T-helper 2 cell treated with Interferon-gamma antibody and Interleukin-4, amounts not matched to agents 5 μg/mL and 100 μg/mL, for 36 hours (primary cell): ENCODE measurements at regions not wholly inside any gene's neighbourhood (a gene's known extent, or its start where the extent isn't known, plus 50 kb on each side); places are given as distances from the start of the nearest gene placed in this dataset.

Source experiments
- DNase-seq: peaks from one replicate; pipeline ENCODE4 v3.0.0; 2021; ENCODE audit warnings: low spot score
- H3K27ac Mint-ChIP-seq: one replicate; pipeline ENCODE4 v1.8.0; 2021; ENCODE audit warnings: mild to moderate bottlenecking, mixed read lengths
- H3K27me3 Mint-ChIP-seq: one replicate; pipeline ENCODE4 v1.8.0; 2021; ENCODE audit warnings: low read depth, mixed read lengths
- H3K36me3 Mint-ChIP-seq: one replicate; pipeline ENCODE4 v1.8.0; 2021; ENCODE audit warnings: low read depth, mixed read lengths
- H3K4me1 Mint-ChIP-seq: one replicate; pipeline ENCODE4 v1.8.0; 2021; ENCODE audit warnings: low read depth, mixed read lengths
- H3K4me3 Mint-ChIP-seq: one replicate; pipeline ENCODE4 v1.8.0; 2022; ENCODE audit warnings: mild to moderate bottlenecking, moderate library complexity, mixed read lengths
- H3K9me3 Mint-ChIP-seq: one replicate; pipeline ENCODE4 v1.8.0; 2021; ENCODE audit warnings: mixed read lengths

DNA sequence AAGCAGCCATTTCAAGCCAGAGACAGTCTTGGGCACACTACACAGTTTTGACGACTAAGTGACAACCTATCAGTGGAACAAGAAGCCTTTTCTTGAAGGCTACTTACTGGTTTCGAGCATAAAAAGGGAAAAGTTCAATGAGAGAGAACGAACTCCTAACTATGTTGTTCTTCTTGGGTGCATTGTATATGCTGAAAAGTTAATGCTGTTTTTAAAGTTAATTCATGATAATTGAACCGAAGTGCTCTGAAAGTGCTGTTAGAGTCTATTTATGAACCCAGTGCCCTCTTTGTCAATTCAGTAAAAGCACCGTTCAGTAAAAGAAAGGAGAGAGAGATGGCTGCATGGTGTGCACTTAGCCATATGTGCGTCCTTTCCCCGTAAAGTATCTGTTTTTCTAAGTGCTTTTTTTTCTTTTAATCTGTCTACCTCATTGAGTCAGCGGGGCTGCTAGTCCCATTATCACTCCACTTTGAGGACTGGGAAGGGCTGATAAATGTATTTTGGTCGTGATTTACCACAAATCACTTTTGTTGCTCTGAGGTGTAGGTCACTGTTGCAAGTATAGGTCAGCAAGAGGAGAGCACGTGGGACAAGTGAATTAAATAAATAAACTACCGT is 380.7 kb upstream of the GOLIM4 start:
- Mint-ChIP-seq H3K4me3 (no peak overlapping the region), H3K36me3 (no peaks in the 10 kb centered on the region), H3K27ac (no peak overlapping the region), H3K27me3 (no peaks in the 10 kb centered on the region), H3K4me1 (no peaks in the 10 kb centered on the region), H3K9me3 (no peaks in the 10 kb centered on the region)
- no peak for DNase-seq

DNA sequence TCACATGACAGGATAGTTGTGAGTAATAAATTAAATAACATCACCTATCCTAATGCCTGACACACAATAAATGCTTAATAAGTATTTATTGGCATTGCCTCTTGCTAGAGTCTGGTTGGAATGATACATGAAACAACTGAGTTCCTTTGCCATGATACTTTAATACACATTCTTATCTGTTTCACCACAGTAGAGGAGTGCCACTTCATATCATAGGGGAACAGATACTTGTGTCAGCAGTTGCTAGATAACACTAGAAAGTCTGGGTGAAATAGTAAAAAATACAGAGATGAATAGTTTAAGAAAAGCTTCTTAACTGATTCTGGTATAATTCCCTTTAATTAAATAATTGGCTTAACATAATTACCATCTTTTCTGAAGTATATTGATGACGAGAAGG is 380.0 kb upstream of the GOLIM4 start:
- no peaks in the 10 kb centered on the region for H3K36me3 Mint-ChIP-seq
- no peak for DNase-seq
- no peaks in the 10 kb centered on the region for H3K27me3 Mint-ChIP-seq
- no peaks in the 10 kb centered on the region for H3K4me1 Mint-ChIP-seq
- H3K4me3 Mint-ChIP-seq: no peak overlapping the region
- H3K9me3 Mint-ChIP-seq: no peaks in the 10 kb centered on the region
- H3K27ac Mint-ChIP-seq: no peak overlapping the region

DNA sequence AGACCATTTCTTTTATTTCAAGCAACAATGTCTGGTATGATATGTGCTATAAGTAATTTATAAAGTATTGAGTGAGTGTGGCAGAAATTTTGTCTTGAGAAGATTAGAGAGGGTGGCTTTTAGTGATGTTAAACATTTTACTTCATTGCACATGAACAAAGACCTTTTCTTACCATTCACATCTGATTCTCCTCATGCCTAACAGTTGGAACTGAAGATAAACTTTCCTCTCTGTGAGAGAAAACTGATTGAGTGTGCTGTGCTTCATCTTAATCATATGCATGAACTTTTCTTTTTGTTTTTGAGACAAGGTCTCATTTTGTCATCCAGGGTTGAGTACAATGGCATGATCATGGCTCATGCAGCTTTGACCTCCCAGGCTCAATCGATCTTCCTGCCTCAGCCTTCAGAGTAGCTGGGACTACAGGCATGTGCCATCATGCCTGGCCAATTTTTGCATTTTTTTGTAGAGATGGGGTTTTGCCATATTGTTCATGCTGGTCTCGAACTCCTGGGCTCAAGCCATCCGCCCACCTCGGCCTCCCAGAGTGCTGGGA is 377.7 kb upstream of the GOLIM4 start:
- Mint-ChIP-seq H3K27me3 (no peaks in the 10 kb centered on the region), H3K9me3 (no peaks in the 10 kb centered on the region), H3K4me1 (no peaks in the 10 kb centered on the region), H3K36me3 (no peaks in the 10 kb centered on the region), H3K27ac (no peak overlapping the region), H3K4me3 (no peak overlapping the region)
- no peak for DNase-seq

DNA sequence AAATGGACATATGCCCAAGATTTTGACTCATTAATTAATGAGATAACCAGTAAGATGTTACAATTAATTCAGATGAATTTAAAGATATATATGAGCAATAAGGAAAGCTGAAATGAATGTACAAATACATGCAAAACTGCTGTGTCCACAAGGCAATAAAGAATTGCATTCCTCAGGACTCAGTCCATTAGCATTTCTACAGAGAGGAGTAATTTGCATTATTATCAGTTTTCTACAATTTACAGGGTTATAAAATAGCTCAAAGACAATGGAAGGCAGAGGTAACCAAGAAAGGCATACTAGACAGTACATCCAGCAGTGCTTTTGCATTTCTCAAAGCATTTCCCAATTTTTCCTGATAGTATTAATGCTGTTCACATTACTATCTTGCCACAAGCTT is 377.1 kb upstream of the GOLIM4 start:
- Mint-ChIP-seq H3K27ac (no peak overlapping the region), H3K4me1 (no peaks in the 10 kb centered on the region), H3K36me3 (no peaks in the 10 kb centered on the region), H3K4me3 (no peak overlapping the region), H3K27me3 (no peaks in the 10 kb centered on the region), H3K9me3 (no peaks in the 10 kb centered on the region)
- DNase-seq: no peak

DNA sequence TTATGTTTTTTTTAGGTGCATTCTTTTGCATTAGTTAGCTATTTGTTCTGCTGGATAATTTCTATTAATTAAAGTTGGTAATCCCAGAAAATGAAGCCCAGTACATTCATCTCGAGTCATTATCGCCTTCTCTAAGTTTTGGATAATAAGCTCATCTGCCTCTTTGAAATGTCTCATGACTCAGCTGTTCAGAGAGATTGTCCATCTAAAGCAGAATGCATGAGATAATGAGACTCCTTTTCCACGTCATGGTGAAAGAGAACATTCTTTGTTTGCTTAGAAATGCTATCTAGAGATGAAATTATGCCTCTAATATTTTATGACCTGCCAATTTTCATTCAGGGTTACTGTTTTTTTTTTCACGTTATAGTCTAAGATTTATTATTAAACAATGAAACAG is 374.7 kb upstream of the GOLIM4 start:
- Mint-ChIP-seq H3K9me3 (no peaks in the 10 kb centered on the region), H3K4me1 (no peaks in the 10 kb centered on the region), H3K27me3 (no peaks in the 10 kb centered on the region), H3K4me3 (no peak overlapping the region), H3K36me3 (no peaks in the 10 kb centered on the region), H3K27ac (no peak overlapping the region)
- DNase-seq: no peak

DNA sequence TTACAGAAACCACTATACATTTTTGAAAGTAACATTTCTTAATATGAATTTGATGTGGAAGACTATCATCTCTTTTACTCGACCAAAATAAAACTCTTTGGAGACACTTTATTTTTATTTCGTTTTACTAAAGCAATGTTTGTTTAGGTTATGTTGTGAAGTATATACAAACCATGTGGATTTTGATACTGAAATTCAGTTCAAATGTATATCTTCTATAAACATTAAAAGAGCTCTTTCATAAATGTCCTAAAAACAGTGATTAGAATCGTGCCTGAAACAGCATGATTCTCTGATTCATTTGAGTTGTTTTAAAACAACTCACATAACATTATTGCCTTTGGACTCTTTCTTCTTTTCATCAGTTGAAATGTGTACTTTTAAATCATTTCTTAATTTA is 373.7 kb upstream of the GOLIM4 start:
- DNase-seq: no peak
- no peaks in the 10 kb centered on the region for H3K9me3 Mint-ChIP-seq
- H3K27ac Mint-ChIP-seq: no peak overlapping the region
- no peaks in the 10 kb centered on the region for H3K36me3 Mint-ChIP-seq
- no peak overlapping the region for H3K4me3 Mint-ChIP-seq
- H3K27me3 Mint-ChIP-seq: no peaks in the 10 kb centered on the region
- H3K4me1 Mint-ChIP-seq: no peaks in the 10 kb centered on the region

DNA sequence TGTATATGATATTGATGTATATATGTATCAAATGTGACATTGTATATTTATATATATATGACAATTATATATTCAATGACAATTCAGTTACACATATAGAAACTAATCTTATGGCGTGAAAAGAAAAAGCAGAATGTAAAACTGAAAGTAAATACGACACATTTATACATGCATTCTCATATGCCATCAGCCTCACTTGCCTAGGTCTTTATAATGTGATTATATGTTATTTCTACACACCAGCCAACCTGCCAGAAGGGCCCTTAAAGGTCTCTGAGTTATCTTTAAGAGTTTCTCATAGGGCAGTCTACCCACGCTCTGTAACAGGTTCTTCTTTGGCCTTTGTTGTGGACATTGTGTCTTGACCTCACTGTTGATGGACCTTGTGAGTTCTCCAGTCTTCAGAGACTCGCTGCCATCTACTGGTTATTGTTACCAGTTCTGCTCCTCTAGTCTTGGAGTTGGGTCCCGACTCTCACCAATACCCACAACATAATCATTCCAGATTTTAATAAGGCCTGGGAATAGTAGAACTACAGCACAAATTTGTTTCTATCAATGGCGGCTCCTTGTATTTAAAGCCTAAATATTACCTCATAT is 371.5 kb upstream of the GOLIM4 start:
- no peak for DNase-seq
- H3K4me1 Mint-ChIP-seq: no peaks in the 10 kb centered on the region
- H3K4me3 Mint-ChIP-seq: no peak overlapping the region
- H3K27me3 Mint-ChIP-seq: no peaks in the 10 kb centered on the region
- H3K9me3 Mint-ChIP-seq: no peaks in the 10 kb centered on the region
- no peaks in the 10 kb centered on the region for H3K36me3 Mint-ChIP-seq
- H3K27ac Mint-ChIP-seq: no peak overlapping the region

DNA sequence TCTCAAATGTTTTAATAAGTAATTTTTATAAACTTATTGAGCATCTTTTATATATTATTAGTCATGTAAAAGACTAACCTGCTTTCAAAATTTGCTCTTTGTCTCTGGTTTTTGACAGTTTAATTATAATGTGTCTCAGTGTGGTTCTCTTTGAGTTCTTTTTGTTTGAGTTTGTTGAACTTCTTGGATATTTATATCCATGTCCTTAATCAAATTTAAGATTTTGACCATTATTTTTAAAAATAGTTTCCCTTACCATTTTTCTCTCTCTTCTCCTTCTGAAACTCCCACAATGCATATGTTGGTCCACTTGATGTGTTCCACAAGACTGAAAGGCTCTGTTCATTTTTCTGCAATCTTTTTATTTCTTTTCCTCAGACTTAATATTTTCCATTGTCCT is 366.1 kb upstream of the GOLIM4 start:
- DNase-seq: no peak
- H3K27ac Mint-ChIP-seq: no peak overlapping the region
- H3K9me3 Mint-ChIP-seq: no peaks in the 10 kb centered on the region
- H3K4me1 Mint-ChIP-seq: no peaks in the 10 kb centered on the region
- H3K4me3 Mint-ChIP-seq: no peak overlapping the region
- no peaks in the 10 kb centered on the region for H3K36me3 Mint-ChIP-seq
- H3K27me3 Mint-ChIP-seq: no peaks in the 10 kb centered on the region

DNA sequence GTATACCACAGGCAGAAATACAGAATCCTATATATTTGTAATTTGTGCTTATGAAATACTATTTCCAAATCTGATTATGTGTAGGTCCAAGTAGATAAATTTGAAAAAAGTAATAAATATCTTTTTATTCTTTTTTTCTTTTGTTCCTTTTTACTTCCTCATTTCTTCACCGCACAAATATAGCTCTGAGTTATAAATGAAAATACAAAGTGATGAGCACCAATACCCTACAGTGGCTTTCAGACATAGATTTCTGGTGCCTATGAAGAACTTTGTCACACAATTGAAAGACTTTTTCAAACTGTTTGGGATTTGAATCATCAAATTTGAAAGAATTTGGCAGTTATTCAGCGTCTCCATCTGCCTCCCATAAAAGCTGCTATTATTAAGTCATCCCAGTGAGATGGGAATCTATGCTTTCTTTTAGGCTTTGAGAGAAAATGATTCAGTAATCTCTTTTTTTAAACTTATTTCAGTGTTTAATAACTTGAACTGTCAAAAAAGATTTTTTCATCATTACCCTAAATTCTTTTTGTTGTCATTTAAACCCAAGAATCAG is 363.6 kb upstream of the GOLIM4 start:
- H3K27ac Mint-ChIP-seq: no peak overlapping the region
- H3K9me3 Mint-ChIP-seq: no peaks in the 10 kb centered on the region
- no peak for DNase-seq
- H3K36me3 Mint-ChIP-seq: no peaks in the 10 kb centered on the region
- H3K4me1 Mint-ChIP-seq: no peaks in the 10 kb centered on the region
- H3K27me3 Mint-ChIP-seq: no peaks in the 10 kb centered on the region
- H3K4me3 Mint-ChIP-seq: no peak overlapping the region

DNA sequence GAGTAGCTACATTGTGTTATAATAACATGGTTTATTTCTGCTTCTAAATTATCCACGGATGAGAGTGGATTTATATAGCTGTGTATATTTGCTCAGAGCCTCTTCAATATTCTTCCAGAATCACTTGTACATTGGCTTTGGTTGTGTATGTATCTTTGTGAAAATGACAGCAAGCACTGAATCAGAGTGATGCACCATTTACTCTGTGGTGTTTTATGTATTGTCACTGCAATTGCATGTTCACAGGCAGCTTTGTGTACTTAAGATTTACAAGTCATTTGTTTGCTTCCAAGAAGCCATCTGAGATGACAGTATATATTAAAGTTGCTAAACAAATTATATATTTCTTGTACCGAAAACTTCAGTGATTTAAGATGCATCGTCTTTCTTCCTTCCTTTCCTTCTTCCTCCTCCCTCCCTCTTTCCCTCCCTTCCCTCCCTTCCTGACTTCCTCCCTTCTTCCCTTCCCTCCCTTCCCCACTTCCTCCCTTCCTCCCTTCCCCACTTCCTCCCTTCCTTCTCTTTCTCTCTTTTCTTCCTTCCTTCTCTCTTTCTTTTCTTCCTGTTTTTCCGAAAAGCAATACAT is 362.3 kb upstream of the GOLIM4 start:
- Mint-ChIP-seq H3K27ac (no peak overlapping the region), H3K27me3 (no peaks in the 10 kb centered on the region), H3K9me3 (no peaks in the 10 kb centered on the region), H3K4me1 (no peaks in the 10 kb centered on the region), H3K4me3 (no peak overlapping the region), H3K36me3 (no peaks in the 10 kb centered on the region)
- no peak for DNase-seq

DNA sequence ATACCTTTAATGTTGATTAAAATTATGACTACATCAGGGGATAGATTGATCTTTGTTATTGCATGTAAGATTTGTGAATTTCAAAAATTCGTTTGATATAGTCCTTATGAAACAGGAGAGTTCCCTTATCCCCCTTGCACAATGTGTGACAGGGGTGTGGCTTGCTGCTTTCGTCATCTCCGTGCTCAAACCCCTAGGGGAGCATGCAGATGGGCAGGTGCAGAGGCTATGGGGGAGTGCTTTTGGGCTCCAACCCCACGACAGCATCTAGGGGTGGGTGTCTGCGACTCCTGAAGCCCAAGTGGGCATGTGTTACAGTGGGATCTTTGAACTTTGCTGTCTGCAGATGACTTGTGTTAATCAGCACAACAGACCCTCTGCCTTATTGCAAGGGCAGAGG is 360.1 kb upstream of the GOLIM4 start:
- Mint-ChIP-seq H3K27ac (no peak overlapping the region), H3K9me3 (no peaks in the 10 kb centered on the region), H3K36me3 (no peaks in the 10 kb centered on the region), H3K4me3 (no peak overlapping the region), H3K4me1 (no peaks in the 10 kb centered on the region), H3K27me3 (no peaks in the 10 kb centered on the region)
- no peak for DNase-seq

DNA sequence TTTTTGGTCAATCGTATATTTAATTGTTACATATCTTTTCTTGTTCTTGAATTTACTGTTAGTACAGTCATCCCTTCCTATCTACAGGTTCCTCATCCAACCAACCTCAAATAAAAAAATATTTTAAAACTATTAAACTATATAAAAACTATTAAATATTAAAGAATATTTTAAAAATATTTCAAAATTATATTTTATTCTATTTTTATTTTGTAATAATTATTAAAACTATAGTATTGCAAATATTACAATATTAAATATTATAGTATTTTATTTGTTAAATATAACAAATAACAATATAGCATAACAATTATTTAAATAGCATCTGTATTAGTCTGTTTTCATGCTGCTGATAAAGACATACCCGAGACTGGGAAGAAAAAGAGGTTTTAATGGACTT is 357.9 kb upstream of the GOLIM4 start:
- Mint-ChIP-seq H3K9me3 (no peaks in the 10 kb centered on the region), H3K36me3 (no peaks in the 10 kb centered on the region), H3K27ac (no peak overlapping the region), H3K27me3 (no peaks in the 10 kb centered on the region), H3K4me3 (no peak overlapping the region), H3K4me1 (no peaks in the 10 kb centered on the region)
- no peak for DNase-seq

DNA sequence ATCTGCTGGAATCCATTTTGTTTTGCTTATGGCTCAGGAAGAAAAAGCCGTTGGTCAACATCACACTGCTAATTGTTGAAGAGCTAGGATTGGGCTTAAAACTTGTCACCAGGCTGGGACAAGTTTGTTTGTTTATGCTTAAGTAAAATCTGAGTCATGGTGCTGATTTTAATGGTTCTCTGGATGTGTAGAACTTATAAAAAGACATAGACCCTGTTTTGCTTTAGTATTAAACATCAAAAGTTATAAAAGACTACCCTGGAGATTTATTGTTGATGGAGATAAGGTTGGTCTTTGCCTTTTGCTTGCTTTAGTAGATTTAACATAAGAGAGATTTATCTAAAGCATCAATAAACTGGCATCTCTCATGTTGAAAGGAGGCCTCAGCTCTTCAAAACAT is 348.2 kb upstream of the GOLIM4 start:
- no peak for DNase-seq
- no peak overlapping the region for H3K27ac Mint-ChIP-seq
- no peaks in the 10 kb centered on the region for H3K4me1 Mint-ChIP-seq
- H3K9me3 Mint-ChIP-seq: no peaks in the 10 kb centered on the region
- no peaks in the 10 kb centered on the region for H3K27me3 Mint-ChIP-seq
- H3K4me3 Mint-ChIP-seq: no peak overlapping the region
- no peaks in the 10 kb centered on the region for H3K36me3 Mint-ChIP-seq

DNA sequence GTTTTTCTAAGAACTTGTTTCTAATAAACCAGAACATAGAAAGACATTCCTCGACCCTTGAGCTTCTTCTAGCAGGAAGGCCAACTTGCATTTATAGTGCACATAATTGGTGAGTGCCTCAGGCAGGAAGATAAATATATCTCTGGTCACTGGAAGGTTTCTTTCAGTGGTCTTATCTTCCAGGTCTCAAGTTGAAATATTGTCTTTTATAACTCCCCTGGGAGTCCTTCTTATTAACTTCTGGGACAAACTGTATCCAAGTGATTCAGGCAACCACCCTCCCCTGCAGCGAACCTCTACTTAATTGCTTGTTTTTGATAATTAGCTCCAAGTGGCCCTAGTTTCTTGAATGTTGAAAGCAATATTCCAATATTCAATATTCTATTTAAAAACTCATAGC is 346.8 kb upstream of the GOLIM4 start:
- DNase-seq: no peak
- no peaks in the 10 kb centered on the region for H3K9me3 Mint-ChIP-seq
- no peaks in the 10 kb centered on the region for H3K4me1 Mint-ChIP-seq
- H3K27me3 Mint-ChIP-seq: no peaks in the 10 kb centered on the region
- no peaks in the 10 kb centered on the region for H3K36me3 Mint-ChIP-seq
- no peak overlapping the region for H3K27ac Mint-ChIP-seq
- no peak overlapping the region for H3K4me3 Mint-ChIP-seq
